Effector memory CD4-positive, alpha-beta T cell (primary cell): ENCODE measurements at regions not wholly inside any gene's neighbourhood (a gene's known extent, or its start where the extent isn't known, plus 50 kb on each side); places are given as distances from the start of the nearest gene placed in this dataset.
"Not testable (repeated sequence)": the region's sequence is repeated elsewhere in the genome, so short reads cannot be mapped to it uniquely, and the experiment has no call there.

ENCODE experiments used
- DNase-seq, 3 donors: peaks; one replicate each; pipeline ENCODE4 v3.0.0-alpha.2; 2020
- H3K27ac ChIP-seq: 2 replicates; pipeline ENCODE4 v1.7.0; 2013; ENCODE audit warnings: mild to moderate bottlenecking, low read length, moderate library complexity; ENCODE audit not compliant: insufficient read depth, poor library complexity, severe bottlenecking
- H3K27me3 ChIP-seq: replicated peaks from 2 replicates; pipeline ENCODE4 v1.7.0; 2013; ENCODE audit warnings: mild to moderate bottlenecking, low read length; ENCODE audit not compliant: insufficient read depth, control insufficient read depth, poor library complexity, severe bottlenecking
- H3K36me3 ChIP-seq: 2 replicates; pipeline ENCODE4 v1.7.0; 2013; ENCODE audit warnings: mild to moderate bottlenecking, low read length, moderate library complexity; ENCODE audit not compliant: control insufficient read depth, insufficient read depth
- H3K4me1 ChIP-seq: 2 replicates; pipeline ENCODE4 v1.7.0; 2013; ENCODE audit warnings: low read length, mild to moderate bottlenecking; ENCODE audit not compliant: control insufficient read depth, insufficient read depth, poor library complexity, severe bottlenecking
- H3K4me3 ChIP-seq: 2 replicates; pipeline ENCODE4 v1.7.0; 2013; ENCODE audit warnings: low read length, low read depth, mild to moderate bottlenecking; ENCODE audit not compliant: insufficient read depth, poor library complexity, severe bottlenecking
- H3K9me3 ChIP-seq: 2 replicates; pipeline ENCODE4 v1.7.0; 2013; ENCODE audit warnings: mild to moderate bottlenecking, low read length, moderate library complexity; ENCODE audit not compliant: control insufficient read depth

DNA sequence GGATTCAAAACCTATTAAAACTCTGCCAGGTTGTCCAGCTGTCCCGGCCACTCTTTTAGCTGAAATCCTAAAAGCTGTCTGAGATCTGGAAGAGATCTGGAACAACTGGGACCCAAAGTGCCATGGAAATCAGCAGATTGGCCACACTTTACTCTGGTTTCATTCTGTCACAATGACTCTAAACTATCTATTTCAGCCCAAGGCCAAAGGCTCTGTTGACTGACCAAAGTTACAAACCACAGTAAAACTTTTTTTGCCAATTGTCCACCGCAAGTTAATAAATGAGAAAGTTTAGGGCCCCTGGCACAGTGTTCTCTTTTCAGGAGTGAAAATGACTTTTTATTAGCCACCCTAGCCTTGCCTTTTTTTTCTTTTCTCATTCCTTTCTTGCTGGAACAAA lies 113.4 kb upstream of the CPM start:
- DNase-seq, result no peak
- no peak overlapping the region for H3K27ac ChIP-seq
- H3K36me3 ChIP-seq, result no peaks in the 10 kb centered on the region
- H3K27me3 ChIP-seq, result no peaks in the 10 kb centered on the region
- H3K4me1 ChIP-seq, result no peaks in the 10 kb centered on the region
- no peak overlapping the region for H3K4me3 ChIP-seq
- H3K9me3 ChIP-seq, result no peaks in the 10 kb centered on the region

DNA sequence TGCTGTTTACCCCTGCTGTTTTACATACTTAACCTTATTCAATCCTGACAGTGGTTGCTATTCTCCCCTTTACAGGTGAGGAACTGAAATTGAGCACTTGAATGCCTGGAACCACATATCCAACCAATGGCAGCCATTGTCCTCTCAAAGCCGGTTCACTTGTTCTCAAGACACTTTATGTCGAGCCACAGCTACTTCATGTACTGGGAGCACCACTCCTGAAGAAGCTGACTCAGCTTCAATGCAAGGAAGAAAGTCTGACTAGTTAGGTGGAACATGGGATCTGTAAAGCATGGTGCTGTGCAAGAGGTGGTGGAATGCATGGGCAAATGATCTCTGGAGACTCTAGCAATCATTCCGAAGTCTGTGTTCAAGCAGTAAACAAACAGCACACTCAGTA lies 113.9 kb upstream of the CPM start:
- Histone ChIP-seq H3K9me3 (no peaks in the 10 kb centered on the region), H3K27ac (no peak overlapping the region), H3K27me3 (no peaks in the 10 kb centered on the region), H3K4me1 (no peaks in the 10 kb centered on the region), H3K36me3 (no peaks in the 10 kb centered on the region), H3K4me3 (no peak overlapping the region)
- DNase-seq, result no peak

DNA sequence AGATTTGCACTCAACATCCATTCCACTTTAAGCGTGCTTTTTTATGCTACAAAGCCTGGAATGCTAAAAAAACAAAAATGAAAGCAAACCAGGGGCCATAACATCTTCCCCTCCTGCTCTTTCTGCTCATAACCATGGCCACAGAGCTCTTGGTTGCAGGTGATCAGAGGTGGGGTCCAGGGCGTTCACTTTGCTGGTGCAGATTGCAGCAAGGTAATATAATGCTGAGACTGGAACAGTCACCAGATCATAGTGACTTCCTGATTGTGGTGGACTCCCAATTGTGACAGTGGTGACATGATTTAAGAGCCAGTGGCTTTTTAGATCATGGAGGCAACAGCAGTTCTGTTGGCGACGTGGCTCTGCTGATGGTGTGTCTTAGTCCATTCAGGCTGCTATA lies 115.0 kb upstream of the CPM start:
- H3K27me3 ChIP-seq, result no peaks in the 10 kb centered on the region
- H3K36me3 ChIP-seq, result no peaks in the 10 kb centered on the region
- no peaks in the 10 kb centered on the region for H3K9me3 ChIP-seq
- DNase-seq, result no peak
- H3K4me1 ChIP-seq, result no peaks in the 10 kb centered on the region
- no peak overlapping the region for H3K27ac ChIP-seq
- H3K4me3 ChIP-seq, result no peak overlapping the region

DNA sequence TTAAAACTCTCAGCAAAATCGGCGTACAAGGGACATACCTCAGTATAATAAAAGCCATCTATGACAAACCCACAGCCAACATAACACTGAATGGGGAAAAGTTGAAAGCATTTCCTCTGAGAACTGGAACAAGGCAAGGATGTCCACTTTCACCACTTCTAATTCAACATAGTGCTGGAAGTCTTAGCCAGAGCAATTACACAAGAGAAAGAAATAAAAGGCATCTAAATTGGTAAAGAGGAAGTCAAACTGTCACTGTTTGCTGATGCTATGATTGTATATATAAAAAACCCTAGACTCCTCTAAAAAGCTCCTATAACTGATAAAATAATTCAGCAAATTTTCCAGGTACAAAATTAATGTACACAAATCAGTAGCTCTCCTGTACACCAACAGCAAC lies 116.9 kb upstream of the CPM start:
- not testable (repeated sequence) for H3K27ac ChIP-seq, H3K27me3 ChIP-seq, DNase-seq, H3K36me3 ChIP-seq, H3K4me3 ChIP-seq, H3K4me1 ChIP-seq, H3K9me3 ChIP-seq

DNA sequence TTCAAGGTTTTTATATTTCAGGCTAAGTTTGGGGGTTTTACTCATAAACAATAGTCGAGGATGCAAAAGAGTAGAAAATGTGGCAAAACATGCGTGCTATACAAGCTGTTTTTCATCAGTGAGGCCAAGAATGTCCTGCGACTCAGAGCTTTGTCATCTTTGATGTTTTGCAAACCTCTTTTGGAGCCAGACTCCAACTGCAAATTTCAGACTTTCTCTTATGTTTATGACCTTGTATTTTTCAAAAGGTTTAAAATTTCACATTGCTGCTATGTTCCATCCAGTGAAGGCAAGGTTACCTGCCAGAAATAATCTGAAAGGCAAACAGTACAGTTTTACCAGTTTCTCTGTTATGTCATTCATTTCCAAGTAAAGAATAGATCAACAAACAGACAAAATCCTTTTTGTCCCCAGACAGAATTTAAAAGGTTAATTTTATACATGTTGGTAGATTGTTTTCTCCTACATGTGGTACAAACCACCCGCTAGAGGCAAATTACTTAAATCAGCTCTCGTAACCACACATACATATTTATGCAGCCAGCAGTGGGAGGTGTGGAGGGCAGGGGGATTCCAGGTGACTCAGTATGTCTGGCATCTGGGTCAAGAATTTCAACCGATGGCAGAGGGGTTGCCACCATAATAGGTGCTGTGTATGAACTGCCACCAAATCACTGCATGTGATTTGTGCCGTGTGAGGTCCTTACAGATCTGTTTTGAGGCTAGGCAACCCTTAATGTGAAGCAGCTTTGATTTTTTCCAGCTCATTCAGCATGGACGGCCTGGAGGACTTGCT lies 119.8 kb upstream of the CPM start:
- no peak for DNase-seq
- H3K36me3 ChIP-seq, result no peaks in the 10 kb centered on the region
- no peak overlapping the region for H3K4me3 ChIP-seq
- H3K27me3 ChIP-seq, result no peaks in the 10 kb centered on the region
- H3K27ac ChIP-seq, result no peak overlapping the region
- H3K4me1 ChIP-seq, result no peaks in the 10 kb centered on the region
- H3K9me3 ChIP-seq, result no peaks in the 10 kb centered on the region

- no peaks in the 10 kb centered on the region for H3K36me3 ChIP-seq
- no peak for DNase-seq
- no peaks in the 10 kb centered on the region for H3K27me3 ChIP-seq
- H3K9me3 ChIP-seq, result no peaks in the 10 kb centered on the region
- no peak overlapping the region for H3K4me3 ChIP-seq
- no peaks in the 10 kb centered on the region for H3K4me1 ChIP-seq
- no peak overlapping the region for H3K27ac ChIP-seq
These were observed 121.5 kb upstream of the CPM start for GRCh38 chr12:69054343-69055056.

DNA sequence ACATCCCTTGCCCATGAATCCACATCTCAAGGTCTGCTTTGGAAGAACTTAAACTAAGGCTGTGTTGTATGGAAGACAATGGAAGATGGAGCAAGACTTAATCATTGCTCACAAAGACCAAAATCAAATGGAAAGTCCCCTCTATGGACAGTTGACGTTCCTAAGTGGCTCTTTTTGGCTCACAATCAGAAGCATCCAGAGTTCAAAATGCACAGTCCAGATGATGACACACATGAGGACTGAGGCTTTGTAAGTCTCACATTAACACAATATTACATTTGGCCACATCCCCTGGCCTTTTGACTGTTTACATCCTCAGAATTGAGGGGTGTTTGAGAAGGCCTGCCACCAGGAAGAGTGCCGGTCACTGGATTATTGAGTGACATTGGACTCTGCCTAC lies 122.3 kb upstream of the CPM start:
- H3K9me3 ChIP-seq, result no peaks in the 10 kb centered on the region
- DNase-seq, result no peak
- H3K27me3 ChIP-seq, result no peaks in the 10 kb centered on the region
- H3K36me3 ChIP-seq, result no peaks in the 10 kb centered on the region
- H3K4me1 ChIP-seq, result no peaks in the 10 kb centered on the region
- no peak overlapping the region for H3K4me3 ChIP-seq
- H3K27ac ChIP-seq, result no peak overlapping the region

- Histone ChIP-seq H3K27ac (no peak overlapping the region), H3K9me3 (no peaks in the 10 kb centered on the region)
These were observed 122.7 kb upstream of the CPM start for GRCh38 chr12:69055706-69056105.

DNA sequence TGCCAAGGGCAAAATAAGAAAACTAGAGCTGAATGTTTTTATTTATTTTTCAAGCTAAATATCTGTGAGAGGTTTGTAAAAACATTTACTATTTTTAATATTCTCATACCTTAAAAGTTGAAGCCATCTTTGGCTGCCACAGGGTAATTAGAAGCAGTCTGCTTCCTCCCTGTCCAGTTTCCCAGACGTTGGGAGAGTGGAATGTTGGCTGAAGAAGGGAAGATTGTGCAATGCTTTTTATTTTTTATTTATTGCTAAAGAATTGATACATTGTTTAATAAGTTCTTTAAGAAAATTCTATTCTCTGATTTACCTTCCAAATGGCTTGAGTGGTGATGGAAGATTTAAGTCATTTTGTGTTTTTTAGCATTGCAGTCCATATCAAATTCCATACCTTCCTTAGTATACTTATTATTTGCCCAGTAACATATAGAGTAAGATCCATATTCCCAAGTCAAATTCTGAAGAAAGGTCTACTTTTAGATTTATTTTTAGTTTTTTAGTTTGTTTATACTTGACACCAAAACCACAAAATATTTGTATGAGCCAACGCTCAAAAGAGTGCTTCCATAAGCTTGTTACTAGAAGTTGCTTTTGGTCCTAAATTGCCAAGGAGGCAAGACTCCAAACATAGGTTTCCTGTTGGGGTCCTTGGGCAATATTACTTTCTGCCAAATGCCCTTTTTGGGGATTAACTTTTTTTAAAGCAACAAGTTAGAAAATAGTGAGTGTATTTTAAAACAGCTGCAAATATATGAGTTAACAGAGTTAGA lies 124.0 kb upstream of the CPM start:
- no peak for DNase-seq
- Histone ChIP-seq H3K4me3 (no peak overlapping the region), H3K27me3 (no peaks in the 10 kb centered on the region), H3K27ac (no peak overlapping the region), H3K9me3 (no peaks in the 10 kb centered on the region), H3K4me1 (no peaks in the 10 kb centered on the region), H3K36me3 (no peaks in the 10 kb centered on the region)

More at GRCh38 chr12:69055706-69056105, 122.7 kb upstream of the CPM start:
- Histone ChIP-seq H3K4me1 (no peaks in the 10 kb centered on the region), H3K4me3 (no peak overlapping the region), H3K27me3 (no peaks in the 10 kb centered on the region), H3K36me3 (no peaks in the 10 kb centered on the region)
- DNase-seq, result no peak

DNA sequence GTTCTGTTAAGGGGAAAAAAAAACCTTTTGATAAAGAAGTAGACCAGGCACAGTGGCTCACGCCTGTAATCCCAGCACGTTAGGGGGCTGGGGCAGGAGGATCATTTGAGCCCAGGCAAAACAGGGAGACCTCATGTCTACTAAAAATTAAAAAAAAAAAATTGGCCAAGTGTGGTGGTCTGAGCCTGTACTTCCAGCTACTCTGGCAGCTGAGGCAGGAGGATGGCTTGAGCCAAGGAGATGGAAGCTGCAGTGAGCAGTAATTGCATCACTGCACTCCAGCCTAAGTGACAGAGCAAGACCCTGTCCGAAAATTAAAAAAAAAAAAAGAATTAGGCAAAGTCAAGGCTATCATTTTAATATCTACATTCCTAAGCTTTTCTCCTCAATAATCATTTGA lies 124.8 kb upstream of the CPM start:
- DNase-seq, result no peak
- Histone ChIP-seq H3K36me3 (no peaks in the 10 kb centered on the region), H3K27ac (no peak overlapping the region), H3K27me3 (no peaks in the 10 kb centered on the region), H3K4me3 (no peak overlapping the region), H3K4me1 (no peaks in the 10 kb centered on the region), H3K9me3 (no peaks in the 10 kb centered on the region)
